ENCODE measurements at regions not wholly inside any gene's neighbourhood (a gene's known extent, or its start where the extent isn't known, plus 50 kb on each side); places are given as distances from the start of the nearest gene placed in this dataset.

- H2AFZ ChIP-seq (ENCODE audit: low read depth): no peak overlapping the region
- H3K4me1 ChIP-seq (ENCODE audit: low read depth, poor library complexity, severe bottlenecking): no peaks in the 10 kb centered on the region
- TF ChIP-seq, protein P1, sequence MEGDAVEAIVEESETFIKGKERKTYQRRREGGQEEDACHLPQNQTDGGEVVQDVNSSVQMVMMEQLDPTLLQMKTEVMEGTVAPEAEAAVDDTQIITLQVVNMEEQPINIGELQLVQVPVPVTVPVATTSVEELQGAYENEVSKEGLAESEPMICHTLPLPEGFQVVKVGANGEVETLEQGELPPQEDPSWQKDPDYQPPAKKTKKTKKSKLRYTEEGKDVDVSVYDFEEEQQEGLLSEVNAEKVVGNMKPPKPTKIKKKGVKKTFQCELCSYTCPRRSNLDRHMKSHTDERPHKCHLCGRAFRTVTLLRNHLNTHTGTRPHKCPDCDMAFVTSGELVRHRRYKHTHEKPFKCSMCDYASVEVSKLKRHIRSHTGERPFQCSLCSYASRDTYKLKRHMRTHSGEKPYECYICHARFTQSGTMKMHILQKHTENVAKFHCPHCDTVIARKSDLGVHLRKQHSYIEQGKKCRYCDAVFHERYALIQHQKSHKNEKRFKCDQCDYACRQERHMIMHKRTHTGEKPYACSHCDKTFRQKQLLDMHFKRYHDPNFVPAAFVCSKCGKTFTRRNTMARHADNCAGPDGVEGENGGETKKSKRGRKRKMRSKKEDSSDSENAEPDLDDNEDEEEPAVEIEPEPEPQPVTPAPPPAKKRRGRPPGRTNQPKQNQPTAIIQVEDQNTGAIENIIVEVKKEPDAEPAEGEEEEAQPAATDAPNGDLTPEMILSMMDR (conservative IDR thresholded peaks at IDR 0.05; ENCODE audit: low read depth, low read length): no peak
- H3K9ac ChIP-seq: no peak overlapping the region
- H3K4me3 ChIP-seq (IDR thresholded peaks at IDR 0.05; ENCODE audit: insufficient read depth, low read depth, low read length): no peak overlapping the region
- no peaks in the 10 kb centered on the region for H3K36me3 ChIP-seq (ENCODE audit: insufficient read depth)
- H3K27ac ChIP-seq: no peak overlapping the region
- no peak overlapping the region for H3K4me2 ChIP-seq
- no peaks in the 10 kb centered on the region for H3K79me2 ChIP-seq (ENCODE audit: insufficient read depth, low read depth)
- no peaks in the 10 kb centered on the region for H3K27me3 ChIP-seq (ENCODE audit: insufficient read depth, low read depth)
- H4K20me1 ChIP-seq (ENCODE audit: insufficient read depth): no peaks in the 10 kb centered on the region
Measured at GRCh38 chr13:104650431-104650830, 1584.2 kb upstream of the SLC10A2 start.

DNA sequence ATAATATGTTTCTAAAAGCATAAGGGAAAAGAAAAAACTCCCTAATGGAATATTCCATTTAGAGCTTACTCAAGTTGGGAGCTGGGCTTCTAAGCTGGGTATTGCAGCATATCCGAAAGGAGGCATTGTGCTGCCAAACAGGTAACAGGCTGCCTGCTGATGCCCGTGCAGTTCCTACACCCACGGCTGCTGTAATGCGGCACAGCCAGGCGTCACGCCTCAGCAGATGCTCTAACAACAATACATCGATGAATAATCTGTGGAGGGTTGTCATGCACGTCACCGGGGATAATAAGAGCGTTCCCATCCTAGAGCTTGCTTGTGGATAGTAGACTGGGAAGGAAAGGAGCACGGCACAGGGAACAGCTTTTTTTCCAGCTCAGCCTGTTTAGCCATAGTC is 1582.1 kb upstream of the SLC10A2 start:
- Histone ChIP-seq H2AFZ (ENCODE audit: low read depth) (no peak overlapping the region), H3K36me3 (ENCODE audit: insufficient read depth) (no peaks in the 10 kb centered on the region), H3K4me2 (no peak overlapping the region), H3K4me1 (ENCODE audit: low read depth, poor library complexity, severe bottlenecking) (no peaks in the 10 kb centered on the region), H3K4me3 (IDR thresholded peaks at IDR 0.05; ENCODE audit: insufficient read depth, low read depth, low read length) (no peak overlapping the region), H3K79me2 (ENCODE audit: insufficient read depth, low read depth) (no peaks in the 10 kb centered on the region), H3K27me3 (ENCODE audit: insufficient read depth, low read depth) (no peaks in the 10 kb centered on the region), H4K20me1 (ENCODE audit: insufficient read depth) (no peaks in the 10 kb centered on the region), H3K27ac (no peak overlapping the region), H3K9ac (no peak overlapping the region)
- TF ChIP-seq, protein P1 (conservative IDR thresholded peaks at IDR 0.05; ENCODE audit: low read depth, low read length): no peak

- Histone ChIP-seq H3K27me3 (ENCODE audit: insufficient read depth, low read depth) (no peaks in the 10 kb centered on the region), H4K20me1 (ENCODE audit: insufficient read depth) (no peaks in the 10 kb centered on the region), H3K79me2 (ENCODE audit: insufficient read depth, low read depth) (no peaks in the 10 kb centered on the region), H3K9ac (no peak overlapping the region), H3K4me1 (ENCODE audit: low read depth, poor library complexity, severe bottlenecking) (no peaks in the 10 kb centered on the region), H3K4me3 (IDR thresholded peaks at IDR 0.05; ENCODE audit: insufficient read depth, low read depth, low read length) (no peak overlapping the region), H2AFZ (ENCODE audit: low read depth) (no peak overlapping the region), H3K36me3 (ENCODE audit: insufficient read depth) (no peaks in the 10 kb centered on the region), H3K27ac (no peak overlapping the region), H3K4me2 (no peak overlapping the region)
- TF ChIP-seq, protein P1 (conservative IDR thresholded peaks at IDR 0.05; ENCODE audit: low read depth, low read length): no peak
Measured at GRCh38 chr13:104645786-104646185, 1579.6 kb upstream of the SLC10A2 start.

DNA sequence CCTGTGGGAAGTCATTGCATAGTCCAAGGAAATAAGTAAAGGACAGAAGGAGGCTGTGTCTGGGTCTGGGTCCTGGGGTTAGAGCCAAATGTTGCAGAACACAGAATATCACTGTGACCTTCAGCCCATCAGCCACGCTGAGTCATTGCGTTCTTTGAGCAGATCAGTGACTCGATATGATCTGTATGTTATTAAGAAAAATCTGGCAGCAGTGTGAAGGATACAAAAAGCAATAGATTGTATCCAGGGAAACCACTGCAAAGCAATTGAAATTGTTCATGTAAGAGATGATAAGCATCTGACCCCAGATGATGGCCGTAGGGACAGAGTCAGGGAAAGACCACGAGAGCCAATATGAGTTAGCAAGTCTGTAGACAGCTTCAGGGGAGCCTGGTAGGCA is 1575.1 kb upstream of the SLC10A2 start:
- H3K4me2 ChIP-seq: no peak overlapping the region
- H3K9ac ChIP-seq: no peak overlapping the region
- no peak overlapping the region for H2AFZ ChIP-seq (ENCODE audit: low read depth)
- H3K4me3 ChIP-seq (IDR thresholded peaks at IDR 0.05; ENCODE audit: insufficient read depth, low read depth, low read length): no peak overlapping the region
- no peaks in the 10 kb centered on the region for H3K36me3 ChIP-seq (ENCODE audit: insufficient read depth)
- no peaks in the 10 kb centered on the region for H4K20me1 ChIP-seq (ENCODE audit: insufficient read depth)
- TF ChIP-seq, protein P1 (conservative IDR thresholded peaks at IDR 0.05; ENCODE audit: low read depth, low read length): no peak
- no peaks in the 10 kb centered on the region for H3K27me3 ChIP-seq (ENCODE audit: insufficient read depth, low read depth)
- no peaks in the 10 kb centered on the region for H3K4me1 ChIP-seq (ENCODE audit: low read depth, poor library complexity, severe bottlenecking)
- no peaks in the 10 kb centered on the region for H3K79me2 ChIP-seq (ENCODE audit: insufficient read depth, low read depth)
- no peak overlapping the region for H3K27ac ChIP-seq

Measured in KMS-11 (cell line).